GM18505 (cell line): ENCODE measurements at regions not wholly inside any gene's neighbourhood (a gene's known extent, or its start where the extent isn't known, plus 50 kb on each side); places are given as distances from the start of the nearest gene placed in this dataset.

Experiments used
- ATAC-seq: cut with Tn5 transposase; IDR thresholded peaks from one replicate; pipeline ENCODE4 v1.9.1; 2021; ENCODE audit not compliant: unreplicated experiment
- POLR2A ChIP-seq: IDR thresholded peaks from 4 replicates; pipeline ENCODE4 v1.6.1; 2011; ENCODE audit warnings: borderline replicate concordance; ENCODE audit not compliant: insufficient read depth, insufficient read length; ENCODE audit errors: extremely low read depth

GRCh38 chr4:58653251-58653650 is 1543.1 kb upstream of the IGFBP7 start:
- TF ChIP-seq POLR2A: no peak
- ATAC-seq: no peak

GRCh38 chr4:58649226-58649625 is 1539.0 kb upstream of the IGFBP7 start:
- ATAC-seq: no peak
- no peak for TF ChIP-seq POLR2A

- TF ChIP-seq POLR2A: no peak
Measured at GRCh38 chr4:58646126-58646525, 1535.9 kb upstream of the IGFBP7 start.

GRCh38 chr4:58644549-58644948 is 1534.4 kb upstream of the IGFBP7 start:
- ATAC-seq: no peak
- TF ChIP-seq POLR2A: no peak

More at GRCh38 chr4:58646126-58646525, 1535.9 kb upstream of the IGFBP7 start:
- no peak for ATAC-seq

- no peak for ATAC-seq
- TF ChIP-seq POLR2A: no peak
Measured at GRCh38 chr4:58636381-58636780, 1526.2 kb upstream of the IGFBP7 start.

- ATAC-seq: no peak
- no peak for TF ChIP-seq POLR2A
Measured at GRCh38 chr4:58617226-58617625, 1507.0 kb upstream of the IGFBP7 start.

GRCh38 chr4:58611012-58611411 is 1500.8 kb upstream of the IGFBP7 start:
- TF ChIP-seq POLR2A: no peak
- no peak for ATAC-seq

- TF ChIP-seq POLR2A: no peak
- no peak for ATAC-seq
Measured at GRCh38 chr4:58606303-58606702, 1496.1 kb upstream of the IGFBP7 start.

GRCh38 chr4:58603951-58604350 is 1493.8 kb upstream of the IGFBP7 start:
- no peak for ATAC-seq
- TF ChIP-seq POLR2A: no peak

- ATAC-seq: no peak
Measured at GRCh38 chr4:58602731-58603359, 1492.7 kb upstream of the IGFBP7 start.

GRCh38 chr4:58602022-58602421 is 1491.8 kb upstream of the IGFBP7 start:
- no peak for TF ChIP-seq POLR2A

More at GRCh38 chr4:58602731-58603359, 1492.7 kb upstream of the IGFBP7 start:
- no peak for TF ChIP-seq POLR2A

GRCh38 chr4:58600290-58600689 is 1490.1 kb upstream of the IGFBP7 start:
- no peak for TF ChIP-seq POLR2A
- no peak for ATAC-seq

More at GRCh38 chr4:58602022-58602421, 1491.8 kb upstream of the IGFBP7 start:
- no peak for ATAC-seq

- TF ChIP-seq POLR2A: no peak
Measured at GRCh38 chr4:58590722-58591121, 1480.5 kb upstream of the IGFBP7 start.

GRCh38 chr4:58587856-58588255 is 1477.7 kb upstream of the IGFBP7 start:
- TF ChIP-seq POLR2A: no peak
- no peak for ATAC-seq

More at GRCh38 chr4:58590722-58591121, 1480.5 kb upstream of the IGFBP7 start:
- ATAC-seq: no peak
